ENCODE measurements at regions not wholly inside any gene's neighbourhood (a gene's known extent, or its start where the extent isn't known, plus 50 kb on each side); places are given as distances from the start of the nearest gene placed in this dataset.

DNA sequence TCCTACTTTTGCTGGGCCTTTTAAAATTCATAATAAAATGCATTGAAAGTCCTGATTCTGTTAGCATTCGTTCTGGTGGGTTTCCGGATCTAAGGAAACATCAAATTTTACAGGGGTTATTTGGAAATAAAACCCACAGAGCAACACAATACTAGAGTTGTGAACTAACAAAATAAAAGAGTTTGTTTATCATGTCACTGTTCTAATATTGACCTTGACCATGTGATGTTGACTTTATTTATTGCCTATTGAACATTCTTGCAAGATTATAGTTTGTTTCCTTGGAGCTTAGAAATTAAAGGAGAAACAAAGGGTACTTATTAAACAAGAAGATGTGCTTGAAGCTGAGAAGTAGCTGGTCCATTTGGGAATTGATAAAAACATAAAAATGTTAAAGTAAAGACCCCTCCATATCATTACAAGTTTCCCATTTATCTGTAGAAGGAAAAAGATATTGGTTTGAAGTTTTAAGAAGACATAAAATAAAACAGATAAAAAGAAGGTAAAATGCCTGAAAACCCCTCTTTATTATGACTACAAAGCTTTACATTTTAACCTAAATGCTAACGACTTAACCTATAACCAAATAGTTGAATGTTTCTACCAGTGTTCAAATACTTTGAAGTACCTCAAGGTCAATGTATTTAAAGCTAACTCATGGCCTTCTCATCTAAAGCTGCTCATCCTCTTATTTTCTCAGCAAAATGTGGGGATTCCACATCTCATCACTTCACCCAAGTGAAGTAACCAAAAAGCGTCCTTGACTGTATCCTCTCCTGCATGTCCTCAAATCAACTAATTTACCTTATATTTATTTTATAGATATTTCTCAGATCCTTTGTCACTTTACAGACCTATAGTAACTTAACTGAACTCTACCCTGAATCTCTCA, 179.6 kb downstream of the GASK1B start:
- no peak for TF ChIP-seq CTCF (IDR thresholded peaks at IDR 0.05; ENCODE audit: unreplicated experiment)
- DNase-seq (ENCODE audit: unreplicated experiment), result no peak
- no peaks in the 10 kb centered on the region for H3K27me3 Mint-ChIP-seq (ENCODE audit: insufficient read depth, unreplicated experiment)
- intact Hi-C loops (cut with micrococcal nuclease), result loop anchor here (1.0 to 5.0 kb wide), 3 partner anchors 179 to 634 kb away; no protein-coding TSS in a partner anchor
- ChIA-PET CTCF (interaction anchor here (0.8 to 2.9 kb wide), 4 partner anchors 9 to 261 kb away, joined by 3 to 71 read pairs (median 4); partner anchors contain the start of gene GASK1B), POLR2A (interaction anchor here (1.2 to 2.4 kb wide), 2 partner anchors 124 to 179 kb away, joined by 4 to 10 read pairs; no protein-coding TSS in a partner anchor)
- H3K36me3 Mint-ChIP-seq (ENCODE audit: insufficient read depth, unreplicated experiment), result no peaks in the 10 kb centered on the region
- BruUV-seq (replicated peaks), result no TSS peak
- H3K4me3 Mint-ChIP-seq (ENCODE audit: unreplicated experiment), result no peak overlapping the region
- H3K27ac Mint-ChIP-seq (ENCODE audit: low read depth, unreplicated experiment), result no peak overlapping the region
- H3K9me3 Mint-ChIP-seq (ENCODE audit: unreplicated experiment), result no peaks in the 10 kb centered on the region
- H3K4me1 Mint-ChIP-seq (ENCODE audit: insufficient read depth, unreplicated experiment), result no peaks in the 10 kb centered on the region

DNA sequence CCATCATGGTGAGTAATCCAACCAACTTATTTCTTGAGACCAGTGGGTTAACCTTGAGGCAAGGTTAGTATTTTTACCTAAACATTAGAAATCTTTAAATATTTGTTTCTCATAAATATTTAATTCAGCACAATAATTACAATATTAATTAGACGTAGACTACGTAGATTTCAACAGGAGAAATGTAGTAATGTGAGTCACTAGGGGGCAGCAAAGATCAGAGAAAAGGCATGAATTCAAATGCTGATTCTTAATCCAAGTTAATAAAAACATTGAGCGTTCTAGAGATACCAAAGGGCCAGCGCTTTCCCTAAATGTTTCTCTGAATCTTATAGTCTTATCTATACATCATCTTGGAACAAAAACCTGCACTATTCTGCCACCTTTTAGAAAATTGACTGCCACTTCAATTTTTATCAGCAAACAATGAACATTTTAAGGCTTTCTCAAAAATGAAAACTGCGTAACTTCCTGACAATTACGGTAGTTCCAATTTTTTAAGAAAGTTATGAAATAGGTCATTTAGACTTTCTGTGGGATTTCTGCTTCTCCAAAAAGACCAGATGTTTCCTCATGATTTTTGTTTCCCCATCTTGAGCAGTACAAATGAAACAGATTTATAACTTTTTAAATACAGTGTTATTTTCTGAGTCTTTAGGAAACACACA, 180.7 kb downstream of the GASK1B start:
- H3K27ac Mint-ChIP-seq (ENCODE audit: low read depth, unreplicated experiment), result no peak overlapping the region

GRCh38 chr4:157988641-157989040, 184.2 kb downstream of the GASK1B start:
- CTCF ChIA-PET, result interaction anchor here (1.2 to 2.9 kb wide), 2 partner anchors 183 to 268 kb away, joined by 6 to 19 read pairs; partner anchors contain the start of gene GASK1B
- no TSS peak for BruUV-seq (replicated peaks)
- intact Hi-C loops (cut with micrococcal nuclease), result no loop called here
- Mint-ChIP-seq H3K9me3 (ENCODE audit: unreplicated experiment) (peaks cover 15% of the 10 kb centered on the region), H3K4me1 (ENCODE audit: insufficient read depth, unreplicated experiment) (peaks cover 12% of the 10 kb centered on the region), H3K27me3 (ENCODE audit: insufficient read depth, unreplicated experiment) (no peaks in the 10 kb centered on the region), H3K36me3 (ENCODE audit: insufficient read depth, unreplicated experiment) (no peaks in the 10 kb centered on the region), H3K4me3 (ENCODE audit: unreplicated experiment) (no peak overlapping the region), H3K27ac (ENCODE audit: low read depth, unreplicated experiment) (no peak overlapping the region)
- DNase-seq (ENCODE audit: unreplicated experiment), result no peak
- POLR2A ChIA-PET, result no interaction called here
- TF ChIP-seq CTCF (IDR thresholded peaks at IDR 0.05; ENCODE audit: unreplicated experiment), result no peak

More for the DNA sequence above, 180.7 kb downstream of the GASK1B start:
- DNase-seq (ENCODE audit: unreplicated experiment), result peak; percentile 79
- Mint-ChIP-seq H3K4me1 (ENCODE audit: insufficient read depth, unreplicated experiment) (no peaks in the 10 kb centered on the region), H3K36me3 (ENCODE audit: insufficient read depth, unreplicated experiment) (no peaks in the 10 kb centered on the region), H3K9me3 (ENCODE audit: unreplicated experiment) (no peaks in the 10 kb centered on the region), H3K27me3 (ENCODE audit: insufficient read depth, unreplicated experiment) (no peaks in the 10 kb centered on the region), H3K4me3 (ENCODE audit: unreplicated experiment) (no peak overlapping the region)
- no TSS peak for BruUV-seq (replicated peaks)
- intact Hi-C loops (cut with micrococcal nuclease), result loop anchor here (1.0 to 5.0 kb wide), 3 partner anchors 180 to 635 kb away; no protein-coding TSS in a partner anchor
- ChIA-PET CTCF (no interaction called here), POLR2A (no interaction called here)
- TF ChIP-seq CTCF (IDR thresholded peaks at IDR 0.05; ENCODE audit: unreplicated experiment), result peak; percentile 72

All from MCF 10A (cell line).